Activated CD8-positive, alpha-beta T cell treated with anti-CD3 and anti-CD28 coated beads for 36 hours (primary cell): ENCODE measurements at regions not wholly inside any gene's neighbourhood (a gene's known extent, or its start where the extent isn't known, plus 50 kb on each side); places are given as distances from the start of the nearest gene placed in this dataset.

Experiments used
- ATAC-seq: fragments of 200-7000 bp; cut with Tn5 transposase; one replicate; pipeline ENCODE4 v1.10.0; 2021; ENCODE audit warnings: mild to moderate bottlenecking, moderate library complexity
- CTCF ChIA-PET: fragments of 350-600 bp; sonication (Branson Sonifier 250); formaldehyde crosslinking; loops from one replicate; lab custom pipeline; 2021; ENCODE audit warnings: antibody characterized with exemption; lab: Charles Lee
- POLR2A ChIA-PET: fragments of 350-600 bp; sonication (Branson Sonifier 250); formaldehyde crosslinking; loops from one replicate; lab custom pipeline; 2021; ENCODE audit warnings: antibody characterized with exemption; lab: Charles Lee
- DNase-seq: peaks from one replicate; pipeline ENCODE4 v3.0.0-alpha.2; 2020
- H3K27ac Mint-ChIP-seq: one replicate; pipeline ENCODE4 v1.8.0; 2021; ENCODE audit warnings: mild to moderate bottlenecking, mixed read lengths
- H3K27me3 Mint-ChIP-seq: one replicate; pipeline ENCODE4 v1.8.0; 2021; ENCODE audit warnings: mixed read lengths
- H3K36me3 Mint-ChIP-seq: one replicate; pipeline ENCODE4 v1.8.0; 2021; ENCODE audit warnings: low read depth, mixed read lengths
- H3K4me1 Mint-ChIP-seq: one replicate; pipeline ENCODE4 v1.8.0; 2021; ENCODE audit warnings: low read depth, mixed read lengths
- H3K4me3 Mint-ChIP-seq: one replicate; pipeline ENCODE4 v1.8.0; 2021; ENCODE audit warnings: mild to moderate bottlenecking, moderate library complexity, mixed read lengths
- H3K9me3 Mint-ChIP-seq: one replicate; pipeline ENCODE4 v1.8.0; 2021; ENCODE audit warnings: mixed read lengths
- CTCF ChIP-seq: fragments of 200-600 bp; IDR thresholded peaks from one replicate; pipeline ENCODE4 v1.8.0; 2022; ENCODE audit warnings: antibody characterized with exemption, mild to moderate bottlenecking
- intact Hi-C: fragments of 100-400 bp; cut with micrococcal nuclease; formaldehyde crosslinking; loops from one replicate; pipeline ENCODE4 v1.10.0; 2022

- Mint-ChIP-seq H3K27me3 (peaks cover 4% of the 10 kb centered on the region), H3K4me3 (no peak overlapping the region), H3K27ac (no peak overlapping the region), H3K4me1 (peaks cover 14% of the 10 kb centered on the region), H3K9me3 (no peaks in the 10 kb centered on the region), H3K36me3 (no peaks in the 10 kb centered on the region)
- ChIA-PET CTCF (no interaction called here), POLR2A (no interaction called here)
- intact Hi-C loops, result no loop called here
- TF ChIP-seq CTCF, result no peak
- DNase-seq, result no peak
- ATAC-seq, result no peak
Measured at GRCh38 chr13:44241638-44242037, 132.0 kb upstream of the SERP2 start.

- CTCF ChIA-PET, result interaction anchor here (1.0 to 2.2 kb wide), 8 partner anchors 9 to 335 kb away, joined by 3 to 7 read pairs (median 4); no protein-coding TSS in a partner anchor
Measured at GRCh38 chr13:44242766-44243165, 130.9 kb upstream of the SERP2 start.

GRCh38 chr13:44243198-44243857 is 130.3 kb upstream of the SERP2 start:
- no peak for TF ChIP-seq CTCF
- DNase-seq, result peak; percentile 51
- POLR2A ChIA-PET, result no interaction called here
- Mint-ChIP-seq H3K9me3 (no peaks in the 10 kb centered on the region), H3K36me3 (no peaks in the 10 kb centered on the region), H3K27me3 (peaks cover 4% of the 10 kb centered on the region), H3K27ac (no peak overlapping the region), H3K4me1 (peaks cover 8% of the 10 kb centered on the region), H3K4me3 (no peak overlapping the region)
- intact Hi-C loops, result no loop called here
- ATAC-seq, result peak; percentile 84
- CTCF ChIA-PET, result interaction anchor here (0.8 to 2.2 kb wide), 9 partner anchors 10 to 335 kb away, joined by 3 to 7 read pairs (median 4); no protein-coding TSS in a partner anchor

More at GRCh38 chr13:44242766-44243165, 130.9 kb upstream of the SERP2 start:
- no peak for ATAC-seq
- H3K4me1 Mint-ChIP-seq, result peaks cover 10% of the 10 kb centered on the region
- H3K9me3 Mint-ChIP-seq, result no peaks in the 10 kb centered on the region
- intact Hi-C loops, result no loop called here
- H3K27ac Mint-ChIP-seq, result no peak overlapping the region
- POLR2A ChIA-PET, result no interaction called here
- TF ChIP-seq CTCF, result no peak
- no peak overlapping the region for H3K4me3 Mint-ChIP-seq
- H3K27me3 Mint-ChIP-seq, result peaks cover 4% of the 10 kb centered on the region
- H3K36me3 Mint-ChIP-seq, result no peaks in the 10 kb centered on the region
- no peak for DNase-seq

GRCh38 chr13:44244288-44244687 is 129.3 kb upstream of the SERP2 start:
- H3K4me3 Mint-ChIP-seq, result no peak overlapping the region

More at GRCh38 chr13:44244288-44244687, 129.3 kb upstream of the SERP2 start:
- no peaks in the 10 kb centered on the region for H3K9me3 Mint-ChIP-seq
- intact Hi-C loops, result no loop called here
- H3K27ac Mint-ChIP-seq, result no peak overlapping the region
- no peak for ATAC-seq
- H3K4me1 Mint-ChIP-seq, result peaks cover 8% of the 10 kb centered on the region
- H3K27me3 Mint-ChIP-seq, result peaks cover 4% of the 10 kb centered on the region
- DNase-seq, result no peak
- ChIA-PET POLR2A (no interaction called here), CTCF (interaction anchor here (0.8 to 2.2 kb wide), 2 partner anchors 24 to 53 kb away, joined by 3 to 7 read pairs; no protein-coding TSS in a partner anchor)
- H3K36me3 Mint-ChIP-seq, result no peaks in the 10 kb centered on the region
- TF ChIP-seq CTCF, result no peak
